ENCODE measurements at regions not wholly inside any gene's neighbourhood (a gene's known extent, or its start where the extent isn't known, plus 50 kb on each side); places are given as distances from the start of the nearest gene placed in this dataset.
"Not testable (repeated sequence)": the region's sequence is repeated elsewhere in the genome, so short reads cannot be mapped to it uniquely, and the experiment has no call there.

- Mint-ChIP-seq H3K4me1 (ENCODE audit: low read depth, unreplicated experiment) (peaks cover 9% of the 10 kb centered on the region), H3K4me3 (ENCODE audit: unreplicated experiment) (peak overlapping the region; percentile 53), H3K36me3 (ENCODE audit: unreplicated experiment) (no peaks in the 10 kb centered on the region), H3K9me3 (ENCODE audit: unreplicated experiment) (peaks cover 7% of the 10 kb centered on the region), H3K27me3 (ENCODE audit: unreplicated experiment) (peaks cover 3% of the 10 kb centered on the region), H3K27ac (ENCODE audit: unreplicated experiment) (peak overlapping the region; percentile 76)
- no peak for DNase-seq
- TF ChIP-seq CTCF (IDR thresholded peaks at IDR 0.05; ENCODE audit: partially characterized antibody, unreplicated experiment): no peak
Observed at GRCh38 chr2:16200554-16201193, 260.3 kb downstream of the MYCN start.

DNA sequence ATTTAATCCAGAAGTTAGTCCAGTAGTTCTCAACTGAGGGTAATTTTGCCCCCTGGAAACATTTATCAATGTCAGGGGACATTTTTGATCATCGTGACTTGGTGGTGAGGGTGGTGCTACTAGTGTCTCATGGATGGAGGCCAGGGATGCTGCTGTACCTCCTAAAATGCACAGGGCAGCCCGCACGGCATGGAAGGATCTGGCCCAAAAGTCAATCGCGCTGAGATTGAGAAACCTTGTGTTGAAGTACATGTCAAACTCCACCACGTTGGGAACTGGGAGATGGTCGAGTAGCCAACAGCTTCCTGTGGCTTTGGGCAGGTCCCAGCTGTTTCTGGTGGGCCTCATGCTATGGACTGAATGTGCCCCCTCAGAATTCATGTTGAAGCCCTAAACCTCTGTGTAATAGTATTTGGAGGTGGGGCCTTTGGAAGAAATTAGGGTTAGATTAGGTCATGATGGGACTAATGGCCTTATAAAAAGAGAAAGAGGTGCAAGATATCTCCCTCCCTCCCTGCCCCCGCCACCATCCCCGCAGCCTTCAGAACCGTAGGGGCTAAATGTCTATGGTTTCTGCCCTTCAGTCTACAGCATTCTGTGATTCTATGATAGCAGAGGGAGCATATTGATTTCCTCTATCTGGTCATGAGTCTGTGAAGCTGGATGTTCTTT, 259.7 kb downstream of the MYCN start:
- no peak for TF ChIP-seq CTCF (IDR thresholded peaks at IDR 0.05; ENCODE audit: partially characterized antibody, unreplicated experiment)
- no peak for DNase-seq
- Mint-ChIP-seq H3K27ac (ENCODE audit: unreplicated experiment) (no peak overlapping the region), H3K36me3 (ENCODE audit: unreplicated experiment) (no peaks in the 10 kb centered on the region), H3K9me3 (ENCODE audit: unreplicated experiment) (peaks cover 7% of the 10 kb centered on the region), H3K4me3 (ENCODE audit: unreplicated experiment) (no peak overlapping the region), H3K27me3 (ENCODE audit: unreplicated experiment) (peaks cover 3% of the 10 kb centered on the region), H3K4me1 (ENCODE audit: low read depth, unreplicated experiment) (peaks cover 9% of the 10 kb centered on the region)

GRCh38 chr2:16199241-16199640, 258.9 kb downstream of the MYCN start:
- H3K9me3 Mint-ChIP-seq (ENCODE audit: unreplicated experiment); H3K27ac Mint-ChIP-seq (ENCODE audit: unreplicated experiment); H3K27me3 Mint-ChIP-seq (ENCODE audit: unreplicated experiment); DNase-seq; H3K4me3 Mint-ChIP-seq (ENCODE audit: unreplicated experiment); H3K4me1 Mint-ChIP-seq (ENCODE audit: low read depth, unreplicated experiment); H3K36me3 Mint-ChIP-seq (ENCODE audit: unreplicated experiment): not testable (repeated sequence)

- H3K9me3 Mint-ChIP-seq (ENCODE audit: unreplicated experiment): peaks cover 5% of the 10 kb centered on the region
- TF ChIP-seq CTCF (IDR thresholded peaks at IDR 0.05; ENCODE audit: partially characterized antibody, unreplicated experiment): no peak
- H3K4me1 Mint-ChIP-seq (ENCODE audit: low read depth, unreplicated experiment): peaks cover 9% of the 10 kb centered on the region
- H3K27ac Mint-ChIP-seq (ENCODE audit: unreplicated experiment): no peak overlapping the region
- peaks cover 3% of the 10 kb centered on the region for H3K27me3 Mint-ChIP-seq (ENCODE audit: unreplicated experiment)
- no peak overlapping the region for H3K4me3 Mint-ChIP-seq (ENCODE audit: unreplicated experiment)
- DNase-seq: no peak
- H3K36me3 Mint-ChIP-seq (ENCODE audit: unreplicated experiment): no peaks in the 10 kb centered on the region
Observed at GRCh38 chr2:16198166-16198912, 258.0 kb downstream of the MYCN start.

DNA sequence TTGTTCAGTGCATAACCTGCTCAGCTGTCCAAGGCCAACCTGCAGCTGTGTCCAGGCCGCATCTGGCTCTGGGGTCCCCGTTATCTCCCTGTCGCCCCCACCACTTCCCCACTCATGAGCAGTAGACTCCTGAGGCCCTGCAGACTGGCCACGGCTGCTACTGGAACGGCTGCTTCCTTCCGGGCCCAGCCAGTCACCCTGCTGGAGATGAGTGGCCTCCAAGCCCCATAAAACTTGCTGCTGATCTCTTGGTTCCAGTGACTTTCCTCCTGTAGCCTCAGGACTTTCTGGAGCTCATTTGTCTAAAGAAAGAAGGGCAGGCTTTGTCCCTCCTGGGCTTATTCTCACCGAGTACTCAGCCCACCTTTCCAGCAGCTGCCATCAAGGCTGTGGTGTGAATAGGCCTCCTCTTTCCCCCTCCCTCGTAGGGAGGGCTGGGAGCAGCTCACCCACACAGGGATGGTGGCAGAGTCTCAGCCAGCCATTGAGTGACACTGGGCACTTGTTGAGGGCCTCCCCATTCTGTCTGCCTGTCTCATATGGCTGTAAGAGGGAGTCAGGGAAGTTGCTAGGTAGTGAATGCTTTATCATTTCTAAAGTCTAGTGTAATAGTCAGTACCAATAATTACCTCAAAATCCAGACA, 257.3 kb downstream of the MYCN start:
- DNase-seq: no peak
- Mint-ChIP-seq H3K9me3 (ENCODE audit: unreplicated experiment) (peaks cover 3% of the 10 kb centered on the region), H3K27me3 (ENCODE audit: unreplicated experiment) (peaks cover 3% of the 10 kb centered on the region), H3K36me3 (ENCODE audit: unreplicated experiment) (no peaks in the 10 kb centered on the region), H3K4me3 (ENCODE audit: unreplicated experiment) (no peak overlapping the region), H3K27ac (ENCODE audit: unreplicated experiment) (no peak overlapping the region), H3K4me1 (ENCODE audit: low read depth, unreplicated experiment) (peaks cover 9% of the 10 kb centered on the region)
- no peak for TF ChIP-seq CTCF (IDR thresholded peaks at IDR 0.05; ENCODE audit: partially characterized antibody, unreplicated experiment)
